ENCODE measurements at regions not wholly inside any gene's neighbourhood (a gene's known extent, or its start where the extent isn't known, plus 50 kb on each side); places are given as distances from the start of the nearest gene placed in this dataset.

GRCh38 chr2:158893026-158893425 lies 75.4 kb upstream of the TANC1 start:
- Histone ChIP-seq H3K4me3 (no peak overlapping the region), H3K27me3 (no peaks in the 10 kb centered on the region), H3K4me1 (no peaks in the 10 kb centered on the region), H3K27ac (no peak overlapping the region), H3K9me3 (no peaks in the 10 kb centered on the region), H3K36me3 (replicated peaks in 1 of 2; ENCODE audit: insufficient read depth in 1 of 2, low read depth in 2 of 2) (no peaks in the 10 kb centered on the region)
- intact Hi-C loops (cut with DNase I) = loop anchor here (5.0 kb wide), 1 partner anchor 229 kb away; no protein-coding TSS in a partner anchor
- ATAC-seq = no peak
- TF ChIP-seq CTCF (IDR thresholded peaks at IDR 0.05) = no peak
- TF ChIP-seq POLR2A (IDR thresholded peaks at IDR 0.05) = no peak
- no peak for DNase-seq
- 57 to 81% methylated on average over 5 to 8 of the region's 8 CpGs for WGBS, 2 donors

GRCh38 chr2:158893474-158893873 lies 75.0 kb upstream of the TANC1 start:
- Histone ChIP-seq H3K27ac (no peak overlapping the region), H3K4me3 (no peak overlapping the region), H3K36me3 (replicated peaks in 1 of 2; ENCODE audit: insufficient read depth in 1 of 2, low read depth in 2 of 2) (no peaks in the 10 kb centered on the region), H3K4me1 (no peaks in the 10 kb centered on the region), H3K9me3 (no peaks in the 10 kb centered on the region), H3K27me3 (no peaks in the 10 kb centered on the region)
- intact Hi-C loops (cut with DNase I) = loop anchor here (5.0 kb wide), 1 partner anchor 229 kb away; no protein-coding TSS in a partner anchor
- DNase-seq (no peak), ATAC-seq (no peak)
- no peak for TF ChIP-seq POLR2A (IDR thresholded peaks at IDR 0.05)
- no peak for TF ChIP-seq CTCF (IDR thresholded peaks at IDR 0.05)
- WGBS, 2 donors = 75 to 77% methylated on average over 2 of the region's 2 CpGs

- Histone ChIP-seq H3K4me3 (no peak overlapping the region), H3K9me3 (no peaks in the 10 kb centered on the region), H3K27me3 (no peaks in the 10 kb centered on the region), H3K36me3 (replicated peaks in 1 of 2; ENCODE audit: insufficient read depth in 1 of 2, low read depth in 2 of 2) (no peaks in the 10 kb centered on the region), H3K27ac (no peak overlapping the region), H3K4me1 (no peaks in the 10 kb centered on the region)
- ATAC-seq (no peak), DNase-seq (no peak)
- WGBS, 2 donors = 58% methylated on average over 5 of the region's 5 CpGs
- no peak for TF ChIP-seq POLR2A (IDR thresholded peaks at IDR 0.05)
- TF ChIP-seq CTCF (IDR thresholded peaks at IDR 0.05) = no peak
- intact Hi-C loops (cut with DNase I) = loop anchor here (5.0 kb wide), 1 partner anchor 228 kb away; no protein-coding TSS in a partner anchor
Measured at GRCh38 chr2:158894078-158894477, 74.4 kb upstream of the TANC1 start.

- DNase-seq = no peak
- TF ChIP-seq CTCF (IDR thresholded peaks at IDR 0.05) = no peak
- no peak for TF ChIP-seq POLR2A (IDR thresholded peaks at IDR 0.05)
- Histone ChIP-seq H3K4me3 (no peak overlapping the region), H3K27me3 (no peaks in the 10 kb centered on the region), H3K9me3 (no peaks in the 10 kb centered on the region), H3K4me1 (no peaks in the 10 kb centered on the region), H3K27ac (no peak overlapping the region), H3K36me3 (replicated peaks in 1 of 2; ENCODE audit: insufficient read depth in 1 of 2, low read depth in 2 of 2) (no peaks in the 10 kb centered on the region)
- intact Hi-C loops (cut with DNase I) = loop anchor here (5.0 kb wide), 1 partner anchor 228 kb away; no protein-coding TSS in a partner anchor
- 67% methylated on average over 4 of the region's 4 CpGs for WGBS, 2 donors
- ATAC-seq = no peak
Measured at GRCh38 chr2:158894572-158894971, 73.9 kb upstream of the TANC1 start.

- TF ChIP-seq CTCF (IDR thresholded peaks at IDR 0.05) (no peak), POLR2A (IDR thresholded peaks at IDR 0.05) (no peak)
- Histone ChIP-seq H3K9me3 (no peaks in the 10 kb centered on the region), H3K27me3 (no peaks in the 10 kb centered on the region), H3K4me3 (no peak overlapping the region), H3K4me1 (peaks cover 3% of the 10 kb centered on the region), H3K27ac (no peak overlapping the region), H3K36me3 (replicated peaks in 1 of 2; ENCODE audit: insufficient read depth in 1 of 2, low read depth in 2 of 2) (no peaks in the 10 kb centered on the region)
- 61 to 80% methylated on average over 8 of the region's 8 CpGs for WGBS, 2 donors
- DNase-seq (no peak), ATAC-seq (no peak)
- intact Hi-C loops (cut with DNase I) = loop anchor here (5.0 kb wide), 1 partner anchor 217 kb away; no protein-coding TSS in a partner anchor
Measured at GRCh38 chr2:158900345-158900744, 68.1 kb upstream of the TANC1 start.
